K562 (cell line): ENCODE measurements at regions not wholly inside any gene's neighbourhood (a gene's known extent, or its start where the extent isn't known, plus 50 kb on each side); places are given as distances from the start of the nearest gene placed in this dataset.

Experiments
- ATAC-seq: fragments of 200-7000 bp; cut with Tn5 transposase; 3 replicates; pipeline ENCODE4 v1.9.1; 2020; ENCODE audit warnings: moderate library complexity
- BruUV-seq: library from RNA; stranded (reverse); fragments of 400-500 nt; replicated peaks from 2 replicates; lab custom pipeline; 2021; lab: Mats Ljungman, UMichigan
- CTCF ChIA-PET: fragments of 300-600 bp; formaldehyde crosslinking; extraction: SDS; loops from one replicate; lab custom pipeline; 2021; ENCODE audit warnings: low intra/inter-chr PET ratio; lab: Yijun Ruan, JAX
- POLR2A ChIA-PET: fragments of 300-600, 350-650 bp; sonication (Branson Sonifier 250); formaldehyde crosslinking; extraction: SDS; loops from one replicate; lab custom pipeline; 2021; ENCODE audit warnings: antibody characterized with exemption, inconsistent platforms; lab: Yijun Ruan, JAX
- DNase-seq, 4 experiments: peaks; one replicate each; pipeline versions ENCODE4 v3.0.0 to v3.0.0-alpha.2; 2011 to 2018; ENCODE audit warnings: low spot score in 3 of 4, mixed read lengths in 3 of 4; ENCODE audit errors: extremely low read depth in 1 of 4
- FAIRE-seq: peaks from 2 replicates; lab custom pipeline; 2011; peaks lifted over from hg19 to GRCh38; lab: Jason Lieb, UNC
- H2AFZ ChIP-seq: 2 replicates; pipeline ENCODE4 v1.6.0; 2011; ENCODE audit warnings: low read depth, low read length, control low read depth, inconsistent platforms
- H3K27ac ChIP-seq: fragments of 200-600 bp; 3 replicates; pipeline ENCODE4 v1.8.0; 2011; ENCODE audit warnings: low read depth, mild to moderate bottlenecking, control low read depth, inconsistent platforms, low read length, moderate library complexity, mixed read lengths; ENCODE audit errors: extremely low read depth
- H3K27me3 ChIP-seq, 2 experiments: fragments of 300-600 bp in 1 of 2; 2 replicates in 1 of 2; 3 replicates in 1 of 2; pipeline versions ENCODE4 v1.6.0 to v1.8.0; 2011; ENCODE audit warnings: inconsistent platforms in 2 of 2, low read length in 2 of 2, mild to moderate bottlenecking in 1 of 2, mixed read lengths in 1 of 2, moderate library complexity in 1 of 2; ENCODE audit not compliant: control insufficient read depth in 2 of 2, insufficient read depth in 2 of 2
- H3K36me3 ChIP-seq: fragments of 300-600 bp; 3 replicates; pipeline ENCODE4 v1.8.0; 2011; ENCODE audit warnings: mild to moderate bottlenecking, low read length, inconsistent platforms; ENCODE audit not compliant: control insufficient read depth, insufficient read depth
- H3K4me1 ChIP-seq, 2 experiments: fragments of 200-600 bp in 1 of 2; replicated peaks in 1 of 2; 2 replicates in 1 of 2; 3 replicates in 1 of 2; pipeline versions ENCODE4 v1.5.1 to v1.8.0; 2011; ENCODE audit warnings: inconsistent platforms in 2 of 2, low read length in 2 of 2, mild to moderate bottlenecking in 1 of 2, mixed read lengths in 1 of 2, moderate library complexity in 1 of 2; ENCODE audit not compliant: control insufficient read depth in 2 of 2, insufficient read depth in 2 of 2
- H3K4me2 ChIP-seq: 2 replicates; pipeline ENCODE4 v1.6.1; 2011; ENCODE audit warnings: low read length, control low read depth, inconsistent platforms, mixed read lengths; ENCODE audit not compliant: insufficient read depth
- H3K4me3 ChIP-seq: fragments of 200-600 bp; sonication (generic), shearing (Covaris generic); 2 replicates; pipeline ENCODE4 v1.5.1; 2016; ENCODE audit warnings: control low read depth, inconsistent platforms
- H3K79me2 ChIP-seq: fragments of 200-600 bp; 3 replicates; pipeline ENCODE4 v1.8.0; 2011; ENCODE audit warnings: low read length, inconsistent platforms; ENCODE audit not compliant: control insufficient read depth, insufficient read depth
- H3K9ac ChIP-seq, 2 experiments: 2 replicates each; pipeline versions ENCODE4 v1.6.0 to v1.6.1; 2011; ENCODE audit warnings: low read depth in 2 of 2, low read length in 2 of 2, control low read depth in 1 of 2, inconsistent platforms in 1 of 2, mild to moderate bottlenecking in 1 of 2, mixed read lengths in 1 of 2; ENCODE audit not compliant: insufficient read depth in 1 of 2
- H3K9me1 ChIP-seq: one replicate; pipeline ENCODE4 v1.6.0; 2011; ENCODE audit warnings: inconsistent platforms, mild to moderate bottlenecking, low read length, moderate library complexity; ENCODE audit not compliant: control insufficient read depth, insufficient read depth
- H3K9me3 ChIP-seq: replicated peaks from 2 replicates; pipeline ENCODE4 v1.5.1; 2011; ENCODE audit warnings: low read depth, low read length, inconsistent platforms; ENCODE audit not compliant: control insufficient read depth, insufficient read depth
- H4K20me1 ChIP-seq: replicated peaks from 2 replicates; pipeline ENCODE4 v1.6.1; 2011; ENCODE audit warnings: low read length, inconsistent platforms, mixed read lengths; ENCODE audit not compliant: control insufficient read depth, insufficient read depth
- ATF4 ChIP-seq: fragments of 450-650 bp; formaldehyde crosslinking; IDR thresholded peaks from 2 replicates; pipeline ENCODE4 v1.4.0; 2022; ENCODE audit warnings: mild to moderate bottlenecking, moderate library complexity
- BRCA1 ChIP-seq, 2 experiments: fragments of 450-650 bp in 1 of 2; sonication (generic) in 1 of 2; formaldehyde crosslinking in 1 of 2; IDR thresholded peaks; 2 replicates each; pipeline versions ENCODE4 v1.5.0 to v1.6.1; 2017 to 2020; ENCODE audit warnings: mild to moderate bottlenecking in 1 of 2, missing genetic modification reagents in 1 of 2
- CTBP1 ChIP-seq: fragments of 450-650 bp; IDR thresholded peaks from 2 replicates; pipeline ENCODE4 v1.6.1; 2016; ENCODE audit warnings: borderline replicate concordance
- DEAF1 ChIP-seq: fragments of 450-650 bp; formaldehyde crosslinking; IDR thresholded peaks from 2 replicates; pipeline ENCODE4 v1.4.0; 2020; ENCODE audit warnings: mild to moderate bottlenecking, moderate library complexity
- ETS2 ChIP-seq: IDR thresholded peaks from 2 replicates; pipeline ENCODE4 v1.6.1; 2016; ENCODE audit warnings: borderline replicate concordance, missing genetic modification characterization, mild to moderate bottlenecking, moderate library complexity, missing compliant biosample characterization; ENCODE audit not compliant: poor library complexity, severe bottlenecking
- PRPF4 ChIP-seq: fragments of 200-400 bp; formaldehyde crosslinking; IDR thresholded peaks from one replicate; pipeline ENCODE4 v1.6.1; 2017; ENCODE audit warnings: low read length, low read depth, mild to moderate bottlenecking; ENCODE audit not compliant: insufficient read depth, poor library complexity, severe bottlenecking
- ZFP36 ChIP-seq: fragments of 150-350 bp; IDR thresholded peaks from 2 replicates; pipeline ENCODE4 v1.6.1; 2018; ENCODE audit warnings: low read length, low read depth; ENCODE audit not compliant: partially characterized antibody
- ZNF354B ChIP-seq: fragments of 250-450 bp; sonication (Bioruptor Pico); IDR thresholded peaks from 2 replicates; pipeline ENCODE4 v1.4.0; 2020
- ZNF431 ChIP-seq: sonication (generic); formaldehyde crosslinking; IDR thresholded peaks from 2 replicates; pipeline ENCODE4 v1.8.0; 2022; ENCODE audit warnings: mild to moderate bottlenecking, missing genetic modification reagents
- ZNF444 ChIP-seq: fragments of 250-450 bp; sonication (Bioruptor Pico); IDR thresholded peaks from 2 replicates; pipeline ENCODE4 v1.4.0; 2020; ENCODE audit warnings: mild to moderate bottlenecking, moderate library complexity
- in situ Hi-C: fragments of 300-500 bp; cut with MboI; formaldehyde crosslinking; loops from 4 replicates; pipeline ENCODE4 v1.15.0; 2018; ENCODE audit warnings: inconsistent platforms, mixed read lengths
- intact Hi-C: fragments of 100-400 bp; cut with micrococcal nuclease; formaldehyde crosslinking; loops from 2 replicates; pipeline ENCODE4 v1.14.2; 2022
- TF ChIP-seq, protein P1 (sequence below): fragments of 200-800 bp; sonication (Bioruptor generic); IDR thresholded peaks from 2 replicates; pipeline ENCODE4 v1.6.1; 2017; ENCODE audit warnings: missing genetic modification characterization, missing compliant biosample characterization
- TF ChIP-seq, protein P2 (sequence below): sonication (generic); formaldehyde crosslinking; IDR thresholded peaks from 2 replicates; pipeline ENCODE4 v1.8.1; 2023; ENCODE audit warnings: mild to moderate bottlenecking, missing genetic modification reagents

- no TSS peak for BruUV-seq
- intact Hi-C loops, result loop anchor here (10.0 kb wide), 1 partner anchor 344 kb away; no protein-coding TSS in a partner anchor
These were observed 68.0 kb upstream of the FAR2 start for GRCh38 chr12:29081101-29081500.

More at GRCh38 chr12:29081101-29081500, 68.0 kb upstream of the FAR2 start:
- Histone ChIP-seq H3K79me2 (no peaks in the 10 kb centered on the region), H3K27me3 (no peaks in the 10 kb centered on the region), H3K9me3 (no peaks in the 10 kb centered on the region), H2AFZ (no peak overlapping the region), H3K36me3 (no peaks in the 10 kb centered on the region), H3K4me3 (no peak overlapping the region)
- FAIRE-seq (no peak), ATAC-seq (no peak)
- CTCF ChIA-PET, result no interaction called here
- in situ Hi-C loops, result no loop called here
- TF ChIP-seq ZNF444 (CRISPR knock-in tag), result no peak
- TF ChIP-seq, protein P1, sequence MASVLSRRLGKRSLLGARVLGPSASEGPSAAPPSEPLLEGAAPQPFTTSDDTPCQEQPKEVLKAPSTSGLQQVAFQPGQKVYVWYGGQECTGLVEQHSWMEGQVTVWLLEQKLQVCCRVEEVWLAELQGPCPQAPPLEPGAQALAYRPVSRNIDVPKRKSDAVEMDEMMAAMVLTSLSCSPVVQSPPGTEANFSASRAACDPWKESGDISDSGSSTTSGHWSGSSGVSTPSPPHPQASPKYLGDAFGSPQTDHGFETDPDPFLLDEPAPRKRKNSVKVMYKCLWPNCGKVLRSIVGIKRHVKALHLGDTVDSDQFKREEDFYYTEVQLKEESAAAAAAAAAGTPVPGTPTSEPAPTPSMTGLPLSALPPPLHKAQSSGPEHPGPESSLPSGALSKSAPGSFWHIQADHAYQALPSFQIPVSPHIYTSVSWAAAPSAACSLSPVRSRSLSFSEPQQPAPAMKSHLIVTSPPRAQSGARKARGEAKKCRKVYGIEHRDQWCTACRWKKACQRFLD (CRISPR knock-in tag), result no peak
- TF ChIP-seq PRPF4, result no peak
- no peak for TF ChIP-seq DEAF1
- TF ChIP-seq, protein P2, sequence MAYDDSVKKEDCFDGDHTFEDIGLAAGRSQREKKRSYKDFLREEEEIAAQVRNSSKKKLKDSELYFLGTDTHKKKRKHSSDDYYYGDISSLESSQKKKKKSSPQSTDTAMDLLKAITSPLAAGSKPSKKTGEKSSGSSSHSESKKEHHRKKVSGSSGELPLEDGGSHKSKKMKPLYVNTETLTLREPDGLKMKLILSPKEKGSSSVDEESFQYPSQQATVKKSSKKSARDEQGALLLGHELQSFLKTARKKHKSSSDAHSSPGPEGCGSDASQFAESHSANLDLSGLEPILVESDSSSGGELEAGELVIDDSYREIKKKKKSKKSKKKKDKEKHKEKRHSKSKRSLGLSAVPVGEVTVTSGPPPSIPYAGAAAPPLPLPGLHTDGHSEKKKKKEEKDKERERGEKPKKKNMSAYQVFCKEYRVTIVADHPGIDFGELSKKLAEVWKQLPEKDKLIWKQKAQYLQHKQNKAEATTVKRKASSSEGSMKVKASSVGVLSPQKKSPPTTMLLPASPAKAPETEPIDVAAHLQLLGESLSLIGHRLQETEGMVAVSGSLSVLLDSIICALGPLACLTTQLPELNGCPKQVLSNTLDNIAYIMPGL (CRISPR knock-in tag), result no peak
- no peak for TF ChIP-seq BRCA1 (IDR thresholded peaks at IDR 0.05)
- no peak for TF ChIP-seq BRCA1 (CRISPR knock-in tag; IDR thresholded peaks at IDR 0.05)
- no peak for TF ChIP-seq ETS2
- no peak for TF ChIP-seq ZNF431
- no peak for TF ChIP-seq ATF4 (CRISPR knock-in tag)
- TF ChIP-seq CTBP1, result no peak
- TF ChIP-seq ZNF354B, result no peak
- TF ChIP-seq ZFP36, result no peak
- TF ChIP-seq, all 486 proteins: peak for 0
- Histone ChIP-seq H3K9ac (no peak overlapping the region), H3K4me1 (no peaks in the 10 kb centered on the region), H3K27ac (no peak overlapping the region), H3K9me1 (no peaks in the 10 kb centered on the region), H3K4me2 (no peak overlapping the region), H4K20me1 (no peaks in the 10 kb centered on the region)
- POLR2A ChIA-PET, result no interaction called here
- DNase-seq, result no peak
